Pancreas (tissue), 10 donors: ENCODE measurements at regions not wholly inside any gene's neighbourhood (a gene's known extent, or its start where the extent isn't known, plus 50 kb on each side); places are given as distances from the start of the nearest gene placed in this dataset.

Experiments
- ATAC-seq, 4 donors: fragments of 200-7000 bp; cut with Tn5 transposase; one replicate each; pipeline versions ENCODE4 v1.8.0 to v1.9.1; 2020; ENCODE audit warnings: mild to moderate bottlenecking in 4 of 4, moderate library complexity in 4 of 4
- DNase-seq, 6 donors: peaks; one replicate each; pipeline ENCODE4 v3.0.0-alpha.2; 2020
- FAIRE-seq: peaks from 2 replicates; lab custom pipeline; 2012; peaks lifted over from hg19 to GRCh38; lab: Jason Lieb, UNC
- H3K27ac ChIP-seq, 4 donors: fragments of 200-600 bp; sonication (generic); 1 replicate in 3 of 4; 2 replicates in 1 of 4; pipeline versions ENCODE4 v1.5.0 to v1.8.0; 2020
- H3K27me3 ChIP-seq, 4 donors: fragments of 200-600 bp; one replicate each; pipeline ENCODE4 v1.8.0; 2021
- H3K36me3 ChIP-seq, 3 donors: fragments of 200-600 bp; sonication (generic) in 1 of 3; one replicate each; pipeline versions ENCODE4 v1.5.0 to v1.8.0; 2020 to 2021
- H3K4me1 ChIP-seq, 3 donors: fragments of 200-600 bp; one replicate each; pipeline ENCODE4 v1.8.0; 2021
- H3K4me3 ChIP-seq, 4 donors: fragments of 200-600 bp; sonication (generic) in 2 of 4; one replicate each; pipeline versions ENCODE4 v1.5.0 to v1.8.0; 2020 to 2021
- H3K9me3 ChIP-seq, 4 donors: fragments of 200-600 bp; one replicate each; pipeline ENCODE4 v1.8.0; 2021
- CTCF ChIP-seq, 4 donors: fragments of 200-600 bp; sonication (generic) in 3 of 4; IDR thresholded peaks; one replicate each; pipeline versions ENCODE4 v1.5.0 to v1.8.0; 2021; ENCODE audit warnings: antibody characterized with exemption in 4 of 4
- WGBS, 2 donors: extraction: QIAGEN DNeasy Blood & Tissue Kit; methylation state at CpG; one replicate each; pipeline ENCODE4 v1.1.7; 2013; 5-methylcytosine and 5-hydroxymethylcytosine counted together
- intact Hi-C, 3 donors: fragments of 100-400 bp; cut with DNase I; formaldehyde crosslinking; loops; one replicate each; pipeline versions ENCODE4 v1.11.1 to v1.14.2; 2022
- donor health status: healthy with polysubstance abuse.
- donor health status: DM: no; HTN: no; CAD: no; lungs with moderate emphysema.
- donor health status: DM: no; HTN: no; CAD: no.
- donor health status: control.
- donor health status: control.
- donor health status: Bipolar disorder and iron deficiency.
- donor health status: DM: yes; HTN: yes; CAD: no.
- donor health status: DM: no; HTN: no; CAD: no.
- donor health status: DM: no; HTN: no; CAD: no.
- donor health status: DM: yes; HTN: yes; CAD: no.

- no peak for FAIRE-seq
- H3K27me3 ChIP-seq = no peaks in the 10 kb centered on the region
- TF ChIP-seq CTCF (IDR thresholded peaks at IDR 0.05) = no peak
- H3K9me3 ChIP-seq = no peaks in the 10 kb centered on the region
- peak in 1 of 6 donors; percentile 43 for DNase-seq
- H3K4me1 ChIP-seq = no peaks in the 10 kb centered on the region
- H3K27ac ChIP-seq = no peak overlapping the region
- H3K4me3 ChIP-seq = no peak overlapping the region
- intact Hi-C loops = no loop called here
- no peak for ATAC-seq
- H3K36me3 ChIP-seq = no peaks in the 10 kb centered on the region
- WGBS, 2 donors = 87 to 88% methylated on average over 39 of the region's 39 CpGs
Observed at GRCh38 chr16:87140211-87141200, 176.7 kb downstream of the C16orf95 start.

GRCh38 chr16:87141402-87141801 is 175.8 kb downstream of the C16orf95 start:
- TF ChIP-seq CTCF (IDR thresholded peaks at IDR 0.05) = no peak
- Histone ChIP-seq H3K27ac (no peak overlapping the region), H3K36me3 (no peaks in the 10 kb centered on the region), H3K9me3 (no peaks in the 10 kb centered on the region), H3K4me3 (no peak overlapping the region), H3K27me3 (no peaks in the 10 kb centered on the region), H3K4me1 (no peaks in the 10 kb centered on the region)
- no peak for FAIRE-seq
- intact Hi-C loops = no loop called here
- DNase-seq = no peak
- WGBS, 2 donors = 67 to 79% methylated on average over 5 of the region's 5 CpGs
- ATAC-seq = no peak

- H3K4me1 ChIP-seq = no peaks in the 10 kb centered on the region
- H3K9me3 ChIP-seq = no peaks in the 10 kb centered on the region
- TF ChIP-seq CTCF (IDR thresholded peaks at IDR 0.05) = no peak
- ATAC-seq (no peak), DNase-seq (peak in 1 of 6 donors; percentile 45), FAIRE-seq (no peak)
- intact Hi-C loops = no loop called here
- H3K4me3 ChIP-seq = no peak overlapping the region
- H3K36me3 ChIP-seq = no peaks in the 10 kb centered on the region
- no peak overlapping the region for H3K27ac ChIP-seq
- no peaks in the 10 kb centered on the region for H3K27me3 ChIP-seq
- 89 to 92% methylated on average over 15 of the region's 15 CpGs for WGBS, 2 donors
Observed at GRCh38 chr16:87143661-87144121, 173.5 kb downstream of the C16orf95 start.

- intact Hi-C loops = no loop called here
- no peak for FAIRE-seq
- Histone ChIP-seq H3K4me3 (no peak overlapping the region), H3K27me3 (no peaks in the 10 kb centered on the region), H3K4me1 (no peaks in the 10 kb centered on the region), H3K36me3 (no peaks in the 10 kb centered on the region), H3K9me3 (no peaks in the 10 kb centered on the region), H3K27ac (no peak overlapping the region)
- WGBS, 2 donors = 90 to 91% methylated on average over 11 of the region's 11 CpGs
- no peak for TF ChIP-seq CTCF (IDR thresholded peaks at IDR 0.05)
- no peak for DNase-seq
- ATAC-seq = no peak
Observed at GRCh38 chr16:87144232-87144631, 173.0 kb downstream of the C16orf95 start.
